ENCODE measurements at regions not wholly inside any gene's neighbourhood (a gene's known extent, or its start where the extent isn't known, plus 50 kb on each side); places are given as distances from the start of the nearest gene placed in this dataset.
A peak's percentile ranks its signal among the peaks of the same experiment; 100 is the strongest.

DNA sequence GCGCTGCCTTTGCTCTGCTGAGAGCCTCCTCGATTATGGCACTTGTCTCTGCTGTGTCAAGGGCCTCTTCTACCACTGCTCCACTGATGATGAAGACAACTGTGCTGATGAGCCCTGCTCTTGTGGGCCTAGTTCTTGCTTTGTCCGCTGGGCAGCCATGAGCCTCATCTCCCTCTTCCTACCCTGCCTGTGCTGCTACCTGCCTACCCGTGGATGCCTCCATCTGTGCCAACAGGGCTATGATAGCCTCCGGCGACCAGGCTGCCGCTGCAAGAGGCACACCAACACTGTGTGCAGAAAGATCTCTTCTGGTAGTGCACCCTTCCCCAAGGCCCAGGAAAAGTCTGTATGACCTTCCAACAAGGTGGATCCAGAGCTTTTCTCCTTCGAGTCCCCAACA is 106.8 kb upstream of the VAMP7 start:
- no peak for DNase-seq
- intact Hi-C loops (cut with DNase I): no loop called here
- 71 to 85% (median 79%) methylated on average over 3 to 8 of the region's 8 CpGs for WGBS, 4 donors
- Histone ChIP-seq H3K4me3 (no peak overlapping the region), H3K36me3 (replicated peaks in 1 of 2) (no peaks in the 10 kb centered on the region), H3K27ac (no peak overlapping the region), H3K9me3 (replicated peaks in 1 of 3) (no peaks in the 10 kb centered on the region), H3K27me3 (no peaks in the 10 kb centered on the region), H3K4me1 (replicated peaks in 1 of 2) (no peaks in the 10 kb centered on the region)
- TF ChIP-seq, protein P1, sequence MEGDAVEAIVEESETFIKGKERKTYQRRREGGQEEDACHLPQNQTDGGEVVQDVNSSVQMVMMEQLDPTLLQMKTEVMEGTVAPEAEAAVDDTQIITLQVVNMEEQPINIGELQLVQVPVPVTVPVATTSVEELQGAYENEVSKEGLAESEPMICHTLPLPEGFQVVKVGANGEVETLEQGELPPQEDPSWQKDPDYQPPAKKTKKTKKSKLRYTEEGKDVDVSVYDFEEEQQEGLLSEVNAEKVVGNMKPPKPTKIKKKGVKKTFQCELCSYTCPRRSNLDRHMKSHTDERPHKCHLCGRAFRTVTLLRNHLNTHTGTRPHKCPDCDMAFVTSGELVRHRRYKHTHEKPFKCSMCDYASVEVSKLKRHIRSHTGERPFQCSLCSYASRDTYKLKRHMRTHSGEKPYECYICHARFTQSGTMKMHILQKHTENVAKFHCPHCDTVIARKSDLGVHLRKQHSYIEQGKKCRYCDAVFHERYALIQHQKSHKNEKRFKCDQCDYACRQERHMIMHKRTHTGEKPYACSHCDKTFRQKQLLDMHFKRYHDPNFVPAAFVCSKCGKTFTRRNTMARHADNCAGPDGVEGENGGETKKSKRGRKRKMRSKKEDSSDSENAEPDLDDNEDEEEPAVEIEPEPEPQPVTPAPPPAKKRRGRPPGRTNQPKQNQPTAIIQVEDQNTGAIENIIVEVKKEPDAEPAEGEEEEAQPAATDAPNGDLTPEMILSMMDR (IDR thresholded peaks at IDR 0.05): no peak
- TF ChIP-seq POLR2A (IDR thresholded peaks at IDR 0.05): no peak

DNA sequence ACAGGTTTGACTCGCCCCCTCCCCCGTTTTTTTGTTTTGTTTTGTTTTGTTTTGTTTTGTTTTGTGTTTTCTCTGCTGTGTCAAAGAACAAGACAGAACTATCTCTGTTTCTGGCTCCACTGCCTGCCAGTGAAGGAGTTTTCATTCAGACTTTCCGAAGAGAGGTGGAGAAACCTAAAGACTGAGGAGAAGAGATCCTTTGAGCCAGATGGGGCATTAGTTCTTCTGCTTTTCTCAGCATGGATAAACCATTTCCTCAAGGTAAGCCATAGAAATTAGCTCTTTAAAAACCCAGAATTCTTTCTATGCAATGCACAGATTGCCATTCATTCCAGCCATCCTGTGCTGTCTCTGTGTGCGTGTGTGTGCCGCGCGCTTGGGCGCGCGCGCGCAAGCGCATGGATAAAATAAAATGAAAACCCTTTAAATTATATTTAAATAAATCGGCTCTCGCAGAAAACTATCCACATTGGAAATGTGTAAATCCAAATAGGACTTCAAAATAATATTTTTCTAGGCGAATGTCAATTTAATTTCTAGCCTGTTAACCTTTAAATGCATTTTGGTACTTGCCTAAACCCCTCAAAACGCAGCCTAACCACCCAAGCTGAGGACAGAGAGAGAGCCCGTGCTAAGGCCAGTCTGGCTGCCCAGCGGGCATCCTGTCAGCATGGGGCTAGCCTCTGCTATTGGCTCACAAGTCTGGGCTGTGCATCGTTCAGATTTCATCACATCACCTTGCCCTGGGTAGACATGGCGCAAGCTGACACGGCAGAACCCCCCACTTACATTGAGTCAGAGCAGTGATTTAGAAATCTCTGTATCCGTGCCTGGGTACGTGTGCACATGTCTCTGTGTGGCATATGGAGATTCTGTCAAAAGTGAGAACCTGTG is 113.0 kb upstream of the VAMP7 start:
- TF ChIP-seq, protein P1 (IDR thresholded peaks at IDR 0.05): no peak
- no peak for TF ChIP-seq POLR2A (IDR thresholded peaks at IDR 0.05)
- Histone ChIP-seq H3K36me3 (replicated peaks in 1 of 2) (no peaks in the 10 kb centered on the region), H3K27ac (peak overlapping the region in 1 of 5 donors; percentile 83), H3K27me3 (no peaks in the 10 kb centered on the region), H3K9me3 (replicated peaks in 1 of 3) (no peaks in the 10 kb centered on the region), H3K4me1 (replicated peaks in 1 of 2) (peaks cover 5 to 10% of the 10 kb centered on the region in 2 donors), H3K4me3 (peak overlapping the region in 1 of 4 donors; percentile 55)
- 34 to 49% (median 40%) methylated on average over 21 to 24 of the region's 24 CpGs for WGBS, 4 donors
- DNase-seq: peak; percentile 19 to 62 (median 37)
- intact Hi-C loops (cut with DNase I): no loop called here

DNA sequence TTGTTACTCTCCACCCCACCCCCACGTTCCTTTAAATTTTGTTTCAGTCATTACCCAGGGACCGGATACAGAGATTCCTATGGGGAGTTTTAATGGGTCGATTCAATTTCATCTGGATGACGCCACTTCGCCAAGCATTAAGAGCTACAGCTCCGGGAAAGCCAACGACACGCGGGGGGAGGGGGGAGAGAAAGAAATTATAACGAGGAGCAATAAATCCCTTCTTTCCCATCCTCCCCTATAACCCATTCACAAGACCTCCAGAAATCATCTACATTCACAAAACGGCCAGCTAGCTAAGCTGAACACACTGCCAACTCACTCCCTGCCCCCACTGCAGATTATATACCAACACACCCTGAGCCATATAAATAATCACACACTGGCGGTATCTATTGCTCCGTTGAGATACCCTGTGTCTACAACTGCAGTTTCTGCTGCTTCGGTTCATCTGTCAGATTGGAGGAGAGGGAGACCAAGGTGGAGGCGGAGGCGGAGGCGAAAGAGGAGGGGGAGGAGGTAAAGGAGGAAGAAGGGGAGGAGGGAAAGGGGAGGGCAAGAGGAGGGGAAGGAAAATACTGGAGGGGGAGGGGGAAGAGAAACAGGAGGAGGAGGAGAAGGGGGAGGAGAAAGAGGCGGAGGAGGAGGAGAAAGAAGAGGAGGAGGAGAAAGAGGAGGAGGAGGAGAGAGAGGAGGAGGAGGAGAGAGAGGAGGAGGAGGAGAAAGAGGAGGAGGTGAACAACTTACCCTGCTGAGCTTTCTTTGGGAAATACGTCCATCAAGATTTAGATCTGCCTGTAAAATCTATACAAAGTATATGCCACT is 113.9 kb upstream of the VAMP7 start:
- intact Hi-C loops (cut with DNase I): no loop called here
- 25 to 37% (median 29%) methylated on average over 19 of the region's 19 CpGs for WGBS, 4 donors
- peak overlapping the region in 3 of 5 donors; percentile 21 to 83 (median 69) for H3K27ac ChIP-seq
- DNase-seq: peak; percentile 54 to 84 (median 69)
- H3K9me3 ChIP-seq (replicated peaks in 1 of 3): no peaks in the 10 kb centered on the region
- H3K4me3 ChIP-seq: peak overlapping the region in 2 of 4 donors; percentile 20 to 55
- no peaks in the 10 kb centered on the region for H3K27me3 ChIP-seq
- TF ChIP-seq, protein P1 (IDR thresholded peaks at IDR 0.05): no peak
- TF ChIP-seq POLR2A (IDR thresholded peaks at IDR 0.05): peak in 1 of 2 donors; percentile 46
- peaks cover 5 to 10% of the 10 kb centered on the region in 2 donors for H3K4me1 ChIP-seq (replicated peaks in 1 of 2)
- no peaks in the 10 kb centered on the region for H3K36me3 ChIP-seq (replicated peaks in 1 of 2)

DNA sequence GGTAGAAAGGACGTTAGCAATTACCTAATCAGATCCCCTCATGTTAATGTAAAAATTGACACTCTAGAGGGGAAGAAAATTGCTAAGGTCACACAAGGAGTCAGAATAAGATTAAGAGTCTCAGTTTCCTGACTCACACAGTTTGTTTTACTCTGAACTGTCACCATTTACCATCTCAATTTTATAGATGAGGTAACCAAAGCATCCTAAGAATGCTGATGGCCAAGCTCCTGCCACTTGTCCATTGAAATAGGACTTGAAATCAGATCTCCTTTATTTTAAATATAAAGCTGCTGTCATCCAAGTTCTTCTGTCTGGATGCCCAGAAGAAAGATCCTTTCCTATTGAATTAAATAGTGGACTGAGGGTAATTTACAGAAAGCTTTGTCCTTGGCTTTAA is 114.8 kb upstream of the VAMP7 start:
- TF ChIP-seq, protein P1 (IDR thresholded peaks at IDR 0.05): no peak
- no peak for TF ChIP-seq POLR2A (IDR thresholded peaks at IDR 0.05)
- intact Hi-C loops (cut with DNase I): no loop called here
- Histone ChIP-seq H3K27me3 (no peaks in the 10 kb centered on the region), H3K9me3 (replicated peaks in 1 of 3) (no peaks in the 10 kb centered on the region), H3K4me3 (no peak overlapping the region), H3K27ac (peak overlapping the region in 2 of 5 donors; percentile 69 to 83), H3K4me1 (replicated peaks in 1 of 2) (peaks cover 5 to 10% of the 10 kb centered on the region in 2 donors), H3K36me3 (replicated peaks in 1 of 2) (no peaks in the 10 kb centered on the region)
- DNase-seq: no peak
- 23 to 41% (median 29%) methylated on average over 1 of the region's 1 CpG for WGBS, 4 donors

Measured in adrenal gland (tissue), 9 donors.